ENCODE measurements at regions not wholly inside any gene's neighbourhood (a gene's known extent, or its start where the extent isn't known, plus 50 kb on each side); places are given as distances from the start of the nearest gene placed in this dataset.

DNA sequence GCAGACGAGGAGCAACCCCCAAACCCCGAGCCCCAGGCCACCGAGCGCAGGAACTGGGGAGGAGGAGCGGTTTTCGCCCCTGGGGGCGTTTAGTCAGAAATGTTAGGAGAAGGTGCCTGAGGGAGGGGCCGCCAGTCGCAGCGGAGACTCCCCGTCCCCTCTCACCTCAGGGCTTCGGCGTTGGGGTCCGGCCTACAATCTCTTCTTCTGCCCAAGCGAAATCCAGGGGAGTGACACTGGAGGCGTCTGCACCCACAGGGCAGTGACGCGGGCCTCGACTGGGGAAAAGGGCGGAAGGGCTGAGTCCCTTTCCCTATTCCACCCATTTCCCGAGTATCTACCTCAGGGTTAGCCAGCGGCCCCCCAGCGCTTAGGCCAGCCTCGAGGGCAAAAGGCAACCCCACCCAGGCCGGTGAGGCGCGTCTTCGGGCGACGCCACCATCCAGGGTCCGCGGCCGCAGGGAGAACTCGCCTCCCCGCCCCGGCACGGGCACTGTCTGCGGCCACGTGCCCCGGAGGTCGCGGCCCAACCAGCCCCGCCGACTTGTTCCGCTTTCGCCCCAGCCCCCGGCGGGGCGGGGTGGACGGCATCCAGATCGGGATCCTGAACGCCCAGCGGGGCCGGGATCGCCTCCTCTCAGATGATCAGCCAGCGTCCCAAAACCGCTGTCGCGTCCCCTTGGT lies 118.7 kb upstream of the BARHL2 start:
- H3K4me3 ChIP-seq (ENCODE audit: control insufficient read depth, low read depth, low read length) = peak overlapping the region; percentile 27
- TF ChIP-seq, protein P1, sequence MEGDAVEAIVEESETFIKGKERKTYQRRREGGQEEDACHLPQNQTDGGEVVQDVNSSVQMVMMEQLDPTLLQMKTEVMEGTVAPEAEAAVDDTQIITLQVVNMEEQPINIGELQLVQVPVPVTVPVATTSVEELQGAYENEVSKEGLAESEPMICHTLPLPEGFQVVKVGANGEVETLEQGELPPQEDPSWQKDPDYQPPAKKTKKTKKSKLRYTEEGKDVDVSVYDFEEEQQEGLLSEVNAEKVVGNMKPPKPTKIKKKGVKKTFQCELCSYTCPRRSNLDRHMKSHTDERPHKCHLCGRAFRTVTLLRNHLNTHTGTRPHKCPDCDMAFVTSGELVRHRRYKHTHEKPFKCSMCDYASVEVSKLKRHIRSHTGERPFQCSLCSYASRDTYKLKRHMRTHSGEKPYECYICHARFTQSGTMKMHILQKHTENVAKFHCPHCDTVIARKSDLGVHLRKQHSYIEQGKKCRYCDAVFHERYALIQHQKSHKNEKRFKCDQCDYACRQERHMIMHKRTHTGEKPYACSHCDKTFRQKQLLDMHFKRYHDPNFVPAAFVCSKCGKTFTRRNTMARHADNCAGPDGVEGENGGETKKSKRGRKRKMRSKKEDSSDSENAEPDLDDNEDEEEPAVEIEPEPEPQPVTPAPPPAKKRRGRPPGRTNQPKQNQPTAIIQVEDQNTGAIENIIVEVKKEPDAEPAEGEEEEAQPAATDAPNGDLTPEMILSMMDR (conservative IDR thresholded peaks at IDR 0.05; ENCODE audit: control insufficient read depth, insufficient read depth, low read depth, low read length) = no peak
- DNase-seq (ENCODE audit: low read depth) = no peak

DNA sequence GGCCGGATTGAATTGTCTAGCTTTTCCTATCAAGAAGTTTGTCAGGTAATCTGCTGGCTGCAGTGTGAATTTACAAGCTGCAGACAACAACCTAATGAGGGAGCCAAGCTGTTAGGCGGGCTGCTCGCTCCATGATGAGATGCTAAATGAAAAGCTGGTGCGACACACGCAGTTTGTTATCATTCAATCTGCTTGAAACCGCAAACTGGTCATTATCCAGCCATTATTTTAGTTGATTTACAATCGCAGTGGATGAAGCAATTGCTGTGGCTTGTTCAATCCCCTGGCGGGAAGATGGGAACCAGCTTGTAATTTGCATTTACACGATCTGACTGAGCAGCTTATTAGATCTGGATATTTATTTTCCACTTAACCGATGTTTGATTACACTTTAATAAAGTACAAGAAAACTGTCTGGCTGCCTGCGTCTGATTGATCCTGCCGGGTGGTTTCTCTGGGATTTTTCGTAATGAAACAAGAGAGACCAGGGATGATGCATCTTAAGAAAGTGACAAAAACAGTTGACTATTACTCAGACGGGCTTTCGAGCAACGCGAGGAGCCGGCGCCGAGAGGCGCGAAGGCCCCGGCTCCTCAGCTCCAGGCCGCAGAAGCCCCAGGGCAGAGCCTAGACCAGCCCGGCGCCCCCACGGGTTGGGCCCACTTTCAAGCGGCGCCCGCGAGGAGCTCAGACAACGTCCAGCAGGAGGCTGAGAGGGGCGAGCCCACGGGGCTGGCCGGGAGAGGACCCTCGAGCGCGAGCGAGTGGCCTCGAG lies 118.0 kb upstream of the BARHL2 start:
- DNase-seq (ENCODE audit: low read depth) = no peak

DNA sequence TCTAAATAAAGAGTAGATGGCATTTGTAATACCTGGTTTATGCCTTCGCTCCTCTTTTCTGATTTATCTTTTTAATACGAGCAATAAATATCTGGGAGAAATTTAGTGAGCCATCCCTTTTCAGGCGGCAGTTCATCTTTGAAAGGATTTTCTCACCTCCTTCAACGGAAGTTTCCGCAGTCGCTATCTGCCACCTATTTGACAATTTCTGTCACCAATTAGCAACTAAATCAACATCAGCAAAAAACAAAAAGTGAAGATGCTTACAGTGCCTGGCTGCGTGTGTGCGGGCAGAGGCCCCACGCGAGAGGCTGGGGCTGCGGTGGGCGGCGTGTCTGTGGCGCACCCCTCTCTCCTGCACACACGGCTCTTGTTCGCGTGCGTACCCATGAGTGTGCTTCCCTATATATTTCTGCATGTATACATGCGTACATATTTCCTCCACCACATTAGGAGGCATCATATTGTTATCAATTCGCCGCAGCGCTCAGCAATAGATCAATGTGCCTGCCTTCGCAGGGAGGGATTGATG lies 117.3 kb upstream of the BARHL2 start:
- no peak overlapping the region for H3K4me3 ChIP-seq (ENCODE audit: control insufficient read depth, low read depth, low read length)
- TF ChIP-seq, protein P1 (conservative IDR thresholded peaks at IDR 0.05; ENCODE audit: control insufficient read depth, insufficient read depth, low read depth, low read length) = no peak
- DNase-seq (ENCODE audit: low read depth) = no peak

More for the DNA sequence above, 118.0 kb upstream of the BARHL2 start:
- H3K4me3 ChIP-seq (ENCODE audit: control insufficient read depth, low read depth, low read length) = no peak overlapping the region
- TF ChIP-seq, protein P1 (conservative IDR thresholded peaks at IDR 0.05; ENCODE audit: control insufficient read depth, insufficient read depth, low read depth, low read length) = no peak

DNA sequence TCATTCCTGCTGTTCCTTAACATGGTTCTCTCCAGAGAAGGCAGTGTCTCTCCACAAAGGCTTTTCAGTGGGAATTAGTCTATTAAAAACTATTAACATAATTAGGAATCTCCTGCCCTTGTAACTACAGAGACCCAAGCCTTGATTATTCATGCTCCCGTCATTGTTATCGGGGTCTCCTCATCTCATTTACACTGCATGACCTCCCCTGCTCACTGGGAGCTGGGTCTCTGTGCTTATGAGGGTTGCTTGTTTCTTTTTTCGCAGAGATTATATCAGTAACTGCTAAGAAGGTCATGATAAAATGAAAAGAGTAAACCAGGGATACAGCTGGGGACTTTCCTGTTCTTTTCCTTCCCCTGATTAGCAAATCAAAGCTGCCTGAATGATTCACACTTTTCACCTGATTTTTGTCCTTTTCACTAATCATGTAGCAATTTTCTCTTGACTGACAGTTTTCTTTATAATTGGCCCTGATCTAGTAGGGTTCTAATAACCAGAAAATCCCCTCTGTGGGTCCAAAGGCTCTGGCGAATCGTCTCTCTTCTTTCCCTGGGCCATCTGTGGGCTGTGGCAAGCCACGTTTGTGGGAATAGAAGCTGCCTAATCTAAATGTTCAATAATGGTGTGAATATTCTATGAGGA lies 116.5 kb upstream of the BARHL2 start:
- DNase-seq (ENCODE audit: low read depth) = no peak
- TF ChIP-seq, protein P1 (conservative IDR thresholded peaks at IDR 0.05; ENCODE audit: control insufficient read depth, insufficient read depth, low read depth, low read length) = no peak
- no peak overlapping the region for H3K4me3 ChIP-seq (ENCODE audit: control insufficient read depth, low read depth, low read length)

DNA sequence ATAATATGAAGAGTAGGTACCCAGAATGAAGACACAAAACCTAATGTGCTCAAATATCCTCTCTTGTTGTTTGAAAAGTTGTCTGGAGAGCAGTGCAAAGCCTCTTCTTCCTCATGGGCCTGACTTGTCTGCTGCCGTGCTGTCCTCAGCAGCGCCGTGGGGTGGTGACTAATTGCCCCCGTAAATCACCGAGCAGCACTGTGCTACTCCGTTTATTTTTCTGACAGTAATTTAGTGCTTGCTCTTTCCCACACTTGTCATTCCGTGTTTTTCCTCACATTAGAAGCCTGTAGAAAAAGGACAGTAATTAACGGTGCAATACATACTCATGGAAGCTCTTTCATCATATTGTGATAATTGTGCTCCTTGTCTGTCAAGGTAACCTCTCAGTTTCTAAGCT lies 114.8 kb upstream of the BARHL2 start:
- TF ChIP-seq, protein P1 (conservative IDR thresholded peaks at IDR 0.05; ENCODE audit: control insufficient read depth, insufficient read depth, low read depth, low read length) = no peak
- no peak overlapping the region for H3K4me3 ChIP-seq (ENCODE audit: control insufficient read depth, low read depth, low read length)
- DNase-seq (ENCODE audit: low read depth) = no peak

DNA sequence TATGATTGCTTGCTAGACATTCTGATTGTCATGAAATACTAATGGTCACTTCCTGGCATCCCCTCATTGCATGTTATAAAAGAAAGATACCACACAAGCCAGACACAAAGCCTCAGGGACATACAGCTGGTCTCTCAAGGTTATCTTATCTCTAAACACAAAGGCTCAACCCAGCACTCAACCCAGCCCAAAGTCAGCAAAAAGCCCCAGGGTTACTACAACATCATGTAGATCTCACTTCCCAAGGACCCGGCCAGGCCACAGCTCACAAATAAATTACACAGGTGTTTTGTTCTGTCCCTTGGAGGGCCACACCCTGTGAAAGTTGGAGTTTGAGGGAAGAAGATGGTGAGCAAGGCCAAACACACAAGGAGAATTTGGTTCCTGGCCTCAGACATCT lies 109.7 kb upstream of the BARHL2 start:
- no peak for DNase-seq (ENCODE audit: low read depth)
- TF ChIP-seq, protein P1 (conservative IDR thresholded peaks at IDR 0.05; ENCODE audit: control insufficient read depth, insufficient read depth, low read depth, low read length) = no peak
- no peak overlapping the region for H3K4me3 ChIP-seq (ENCODE audit: control insufficient read depth, low read depth, low read length)

All from fibroblast of mammary gland (primary cell).